HG03354 (cell line): ENCODE measurements at regions not wholly inside any gene's neighbourhood (a gene's known extent, or its start where the extent isn't known, plus 50 kb on each side); places are given as distances from the start of the nearest gene placed in this dataset.

ENCODE experiments used
- ATAC-seq: cut with Tn5 transposase; IDR thresholded peaks from one replicate; pipeline ENCODE4 v1.9.1; 2021; ENCODE audit warnings: mild to moderate bottlenecking; ENCODE audit not compliant: unreplicated experiment, poor library complexity, severe bottlenecking

- ATAC-seq: no peak
These were observed 158.7 kb downstream of the TFAP2A start for GRCh38 chr6:10256113-10256690.

DNA sequence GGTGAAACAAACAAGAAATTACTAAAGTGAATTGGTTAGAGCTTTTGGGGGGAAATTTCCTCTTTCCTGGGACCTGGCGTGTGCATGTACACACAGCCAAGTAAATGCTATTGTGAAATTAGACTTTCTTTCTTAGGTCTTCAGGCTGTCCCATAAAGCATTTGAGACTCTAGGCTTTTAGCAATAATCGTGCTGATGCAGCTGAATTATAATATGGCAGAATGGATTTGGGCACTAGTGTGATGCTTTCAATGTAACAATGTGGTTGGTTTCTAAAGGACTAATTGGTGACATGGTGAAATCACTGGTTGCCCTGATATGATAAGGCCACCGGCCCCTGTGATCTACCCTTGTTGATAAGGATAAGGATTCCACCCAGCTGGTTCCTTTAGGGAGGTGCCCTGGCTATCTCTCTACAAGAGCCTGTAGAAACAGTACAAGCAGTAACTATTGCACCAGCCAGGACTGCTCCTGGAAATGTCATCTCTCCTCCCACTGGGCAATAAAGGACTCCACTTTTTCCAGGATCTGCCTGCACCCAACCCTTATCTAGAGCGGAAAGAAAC lies 164.1 kb downstream of the TFAP2A start:
- ATAC-seq: no peak

- ATAC-seq: no peak
These were observed 166.5 kb downstream of the TFAP2A start for GRCh38 chr6:10248378-10248843.

- no peak for ATAC-seq
These were observed 177.4 kb downstream of the TFAP2A start for GRCh38 chr6:10237298-10238038.

DNA sequence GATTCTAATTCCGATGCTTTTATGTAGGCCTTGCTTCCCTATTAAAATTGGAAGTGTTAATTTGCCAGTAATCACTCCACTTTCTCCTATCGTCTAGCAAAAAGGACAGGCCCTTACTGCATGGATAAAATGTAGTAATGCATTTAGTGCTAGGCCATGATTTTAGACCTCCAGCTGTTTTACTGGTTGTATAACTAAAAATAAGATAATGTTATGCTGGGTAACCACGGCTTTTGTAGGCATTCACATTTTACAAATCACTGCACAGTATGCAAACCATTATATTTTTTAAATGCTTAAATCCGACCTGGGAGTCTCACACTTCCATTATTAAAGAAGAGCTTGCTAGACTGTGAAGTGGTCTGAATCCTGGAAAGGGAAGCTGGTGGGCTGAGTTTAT lies 179.5 kb downstream of the TFAP2A start:
- ATAC-seq: no peak

GRCh38 chr6:10230531-10230930 lies 184.3 kb downstream of the TFAP2A start:
- no peak for ATAC-seq

DNA sequence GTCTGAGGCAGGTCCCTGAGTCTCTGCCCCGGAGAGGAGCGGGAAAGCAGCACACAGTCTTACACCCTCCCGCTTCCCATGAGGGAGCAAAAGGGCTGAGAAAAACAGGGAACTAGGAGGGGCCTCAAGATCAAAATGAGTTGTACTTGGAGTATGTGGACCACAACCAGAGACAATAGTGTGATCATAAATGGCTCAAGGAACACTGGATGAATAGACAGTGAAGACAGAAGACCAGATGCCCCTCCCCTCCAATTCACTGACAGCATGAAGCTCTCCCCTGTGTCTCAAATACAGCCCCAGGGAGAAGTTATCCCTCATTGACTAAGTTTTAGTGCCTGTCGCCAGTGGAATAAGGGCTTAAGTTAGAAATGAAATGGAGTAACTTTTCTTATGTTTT lies 191.0 kb downstream of the TFAP2A start:
- no peak for ATAC-seq

DNA sequence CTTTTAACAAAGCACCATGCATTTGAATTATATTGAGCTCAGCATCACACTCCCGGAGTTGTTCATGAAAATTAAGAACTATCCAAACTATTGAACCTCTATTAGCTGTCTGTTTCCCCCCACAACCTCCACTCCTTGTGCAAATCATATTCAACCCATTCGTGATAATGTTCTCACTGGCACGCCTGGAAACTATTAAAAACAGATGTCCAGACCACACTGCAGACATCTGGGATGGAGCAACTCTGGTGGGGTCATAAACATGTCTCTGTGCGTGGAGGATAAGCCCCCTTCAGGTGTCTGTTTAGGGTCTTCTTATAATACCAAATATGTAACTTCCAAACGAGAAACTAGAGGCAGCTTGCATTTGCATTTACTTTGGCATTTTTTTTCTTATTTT lies 193.7 kb downstream of the TFAP2A start:
- ATAC-seq: no peak

DNA sequence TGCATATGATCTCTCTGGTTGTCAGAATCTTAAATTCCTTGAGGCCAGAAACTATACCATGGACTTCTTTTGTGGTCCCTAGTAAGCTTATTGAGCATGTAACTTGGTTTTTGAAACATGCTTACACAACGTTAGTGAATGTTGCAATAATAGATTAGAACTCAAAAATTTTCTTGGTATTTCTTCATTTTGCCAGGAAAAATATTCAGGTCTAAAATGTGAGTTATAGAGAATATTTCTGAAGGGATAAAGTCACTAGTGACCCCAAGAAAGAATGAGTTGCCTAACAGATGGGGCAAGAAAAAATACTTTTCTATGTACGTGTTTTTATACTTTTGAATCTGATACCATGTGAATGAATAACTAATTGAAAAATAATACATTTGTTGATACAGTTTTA lies 195.4 kb downstream of the TFAP2A start:
- no peak for ATAC-seq

DNA sequence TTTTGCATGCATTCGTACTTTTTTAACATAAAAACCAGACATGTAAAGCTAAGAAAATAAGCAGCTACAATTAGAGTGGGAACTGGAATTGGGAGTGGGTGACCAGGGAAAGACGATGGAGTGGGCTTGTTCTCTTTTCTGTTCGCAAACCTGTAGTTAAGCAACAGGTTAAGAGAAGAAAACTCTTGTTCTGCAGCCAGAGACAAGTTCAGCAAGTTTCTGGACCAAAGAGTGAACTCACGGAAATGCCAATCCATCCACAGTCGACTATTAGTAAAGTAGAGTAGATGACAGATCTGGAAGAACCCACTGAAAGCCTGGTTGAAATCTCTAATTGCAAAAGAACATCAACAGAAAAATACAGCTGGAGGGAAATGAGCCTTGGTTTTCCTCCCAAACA lies 197.8 kb downstream of the TFAP2A start:
- ATAC-seq: no peak

GRCh38 chr6:10215326-10216110 lies 199.4 kb downstream of the TFAP2A start:
- no peak for ATAC-seq

DNA sequence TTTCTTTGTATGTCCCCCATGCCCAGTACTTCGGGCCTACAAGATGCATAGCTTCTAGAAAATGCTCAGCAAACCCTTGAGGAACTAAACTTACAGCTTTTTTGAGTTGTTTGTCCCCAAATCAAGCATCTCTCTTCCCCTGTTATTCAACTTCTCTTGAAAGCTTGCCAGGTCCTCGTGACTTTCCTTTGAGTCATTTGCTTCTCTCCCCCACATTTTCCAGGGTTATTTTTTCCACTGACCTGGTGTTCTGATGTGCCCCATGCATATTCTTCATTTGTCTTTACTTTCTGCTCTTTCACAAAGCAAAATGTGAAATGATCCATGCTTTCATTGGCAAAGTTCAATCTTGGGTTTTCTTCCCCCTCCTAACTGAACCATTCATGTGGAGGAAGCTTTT lies 204.8 kb downstream of the TFAP2A start:
- ATAC-seq: no peak

- peak; percentile 76 for ATAC-seq
These were observed 209.0 kb downstream of the TFAP2A start for GRCh38 chr6:10205892-10206291.

- no peak for ATAC-seq
These were observed 209.8 kb downstream of the TFAP2A start for GRCh38 chr6:10205120-10205519.

DNA sequence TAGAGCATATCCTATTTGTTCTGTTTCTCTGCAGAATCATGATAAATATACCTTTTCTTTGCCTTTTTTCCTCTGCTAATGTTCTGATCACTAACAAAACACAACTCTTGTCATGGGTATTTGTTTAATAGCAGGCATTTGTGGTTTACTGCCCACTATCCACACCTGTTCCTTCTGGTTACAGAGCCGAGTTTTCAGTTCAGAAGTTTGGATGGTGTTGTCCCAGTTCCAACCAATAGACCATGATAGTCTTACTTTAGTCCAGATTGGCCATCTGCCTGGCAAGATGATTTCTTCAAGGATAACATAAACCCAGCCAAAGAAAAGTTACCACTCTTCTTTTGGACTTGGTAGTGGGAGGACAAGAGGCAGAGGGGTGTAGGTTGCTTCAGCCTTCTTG lies 211.2 kb downstream of the TFAP2A start:
- no peak for ATAC-seq

DNA sequence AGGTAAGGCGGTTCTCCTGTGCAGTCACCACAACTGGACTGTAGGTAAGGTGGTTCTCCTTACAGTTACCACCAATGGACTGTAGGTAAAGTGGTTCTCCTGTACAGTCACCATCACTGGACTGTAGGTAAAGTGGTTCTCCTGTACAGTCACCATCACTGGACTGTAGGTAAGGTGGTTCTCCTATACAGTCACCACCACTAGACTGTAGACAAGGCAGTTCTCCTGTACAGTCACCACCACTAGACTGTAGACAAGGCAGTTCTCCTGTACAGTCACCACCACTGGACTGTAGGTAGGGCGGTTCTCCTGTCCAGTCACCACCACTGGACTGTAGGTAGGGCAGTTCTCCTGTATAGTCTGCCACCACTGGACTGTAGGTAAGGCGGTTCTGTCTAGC lies 212.3 kb downstream of the TFAP2A start:
- no peak for ATAC-seq

DNA sequence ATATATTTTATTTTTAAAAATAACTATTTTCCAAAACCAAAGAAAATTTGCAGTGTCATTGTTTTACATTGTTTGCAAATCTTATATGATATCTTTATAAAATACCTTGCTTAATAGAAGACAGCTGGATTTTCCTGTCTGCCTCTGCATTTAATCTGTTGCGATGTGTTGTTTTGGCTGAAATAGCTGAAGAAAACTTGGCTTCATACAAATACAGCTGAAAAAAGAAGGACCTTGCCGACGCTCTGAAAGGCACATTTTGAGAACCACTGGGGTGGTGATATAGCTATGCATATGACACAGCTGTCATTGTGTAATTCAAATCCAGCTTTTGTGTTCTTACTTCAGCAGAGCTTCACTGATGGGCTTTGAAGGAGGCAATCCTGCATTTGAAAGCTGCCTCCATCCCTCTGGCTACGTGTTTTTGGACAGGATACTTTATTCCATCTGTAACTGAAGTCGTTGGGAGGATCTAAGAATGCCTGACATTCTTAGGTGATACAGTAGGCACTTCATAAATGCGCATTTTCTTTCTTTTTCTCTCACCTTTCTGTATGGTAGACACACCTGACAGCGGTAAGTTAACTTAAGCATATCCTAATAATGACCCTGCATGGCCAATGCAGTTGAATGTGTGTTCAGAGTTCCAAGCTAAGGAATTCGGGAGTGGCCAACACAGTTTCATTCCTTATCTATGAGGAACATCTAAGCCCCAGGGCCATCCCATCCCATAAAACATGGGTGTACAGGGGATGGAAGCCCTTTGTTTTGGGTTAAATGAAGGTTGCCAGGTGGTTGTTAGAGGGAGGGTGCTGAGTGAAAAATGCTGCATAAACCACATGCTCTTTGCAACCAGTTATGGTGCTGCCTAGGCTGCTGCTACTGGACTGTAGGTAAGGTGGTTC lies 213.0 kb downstream of the TFAP2A start:
- ATAC-seq: no peak

GRCh38 chr6:10196090-10196489 lies 218.8 kb downstream of the TFAP2A start:
- no peak for ATAC-seq

DNA sequence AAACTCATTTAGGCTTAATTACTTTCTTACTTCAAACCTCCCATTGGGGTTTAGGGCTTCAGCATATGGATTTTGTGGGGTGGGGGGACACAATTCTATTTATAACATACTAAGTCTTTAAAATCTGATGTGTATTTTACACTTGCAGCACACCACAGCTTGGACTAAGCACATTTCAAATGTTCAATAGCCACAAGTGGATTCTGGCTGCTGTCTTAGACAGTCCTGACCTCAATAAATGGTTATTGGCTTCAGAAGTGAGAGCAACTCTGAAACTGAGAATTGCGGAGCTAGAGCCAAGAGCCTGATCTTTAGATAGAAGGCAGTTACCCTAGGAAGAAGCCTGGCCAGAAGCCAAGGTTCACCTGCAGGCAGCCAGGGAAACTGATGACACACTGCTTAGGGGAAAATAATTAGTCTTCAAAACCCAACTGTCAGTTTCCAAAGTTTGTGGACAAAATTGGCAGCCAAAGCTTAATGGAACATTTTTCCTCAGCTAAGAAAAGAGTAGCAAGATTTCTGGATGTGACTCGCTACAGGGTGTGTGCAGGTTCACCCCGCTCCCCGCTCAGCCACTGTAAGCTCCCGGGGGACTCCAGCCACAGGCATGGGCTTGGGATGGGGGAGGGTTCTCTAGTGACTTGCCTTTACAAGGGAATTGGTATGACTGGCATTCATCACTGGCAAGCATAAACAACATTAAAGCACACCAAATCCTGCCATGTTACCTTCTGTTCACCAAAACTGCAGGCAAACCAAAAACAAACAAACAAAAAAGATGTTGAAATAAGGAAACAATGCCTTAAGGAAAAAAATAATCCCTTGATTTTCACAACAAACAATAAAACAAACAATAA lies 219.8 kb downstream of the TFAP2A start:
- no peak for ATAC-seq
